ENCODE measurements at regions not wholly inside any gene's neighbourhood (a gene's known extent, or its start where the extent isn't known, plus 50 kb on each side); places are given as distances from the start of the nearest gene placed in this dataset.

GRCh38 chr14:71583194-71583593, 349.0 kb upstream of the RGS6 start:
- TF ChIP-seq CTCF (IDR thresholded peaks at IDR 0.05) (no peak), POLR2A (IDR thresholded peaks at IDR 0.05) (no peak)

Measured in sigmoid colon (tissue), 3 donors.